PC-9 (cell line): ENCODE measurements at regions not wholly inside any gene's neighbourhood (a gene's known extent, or its start where the extent isn't known, plus 50 kb on each side); places are given as distances from the start of the nearest gene placed in this dataset.

Source experiments
- BruUV-seq: library from RNA; stranded (reverse); fragments of 400-500 nt; replicated peaks from 2 replicates; lab custom pipeline; 2021; lab: Mats Ljungman, UMichigan
- CTCF ChIA-PET: fragments of 300-600 bp; sonication (Branson Sonifier 250); formaldehyde crosslinking; loops from one replicate; lab custom pipeline; 2022; ENCODE audit warnings: antibody characterized with exemption; lab: Charles Lee
- POLR2A ChIA-PET: fragments of 300-600 bp; sonication (Branson Sonifier 250); formaldehyde crosslinking; loops from one replicate; lab custom pipeline; 2022; ENCODE audit warnings: antibody characterized with exemption; ENCODE audit not compliant: unreplicated experiment; lab: Charles Lee
- DNase-seq, 2 experiments: peaks; one replicate each; pipeline versions ENCODE4 v3.0.0 to v3.0.0-alpha.2; 2015 to 2022; ENCODE audit warnings: mixed read lengths in 1 of 2
- H2AFZ ChIP-seq: fragments of 200-600 bp; sonication (generic); 2 replicates; pipeline ENCODE4 v1.8.1; 2017; ENCODE audit warnings: antibody characterized with exemption
- H3F3A ChIP-seq: fragments of 200-600 bp; sonication (generic); 2 replicates; pipeline ENCODE4 v1.8.1; 2017; ENCODE audit warnings: antibody characterized with exemption, mild to moderate bottlenecking, low read depth; ENCODE audit not compliant: insufficient read depth
- H3K27ac ChIP-seq: fragments of 200-600 bp; sonication (generic); 2 replicates; pipeline ENCODE4 v1.6.1; 2016; ENCODE audit warnings: mixed run types
- H3K27me3 ChIP-seq: fragments of 200-600 bp; sonication (generic); 2 replicates; pipeline ENCODE4 v1.6.1; 2016; ENCODE audit warnings: low read depth, mixed run types; ENCODE audit not compliant: insufficient read depth
- H3K36me3 ChIP-seq: fragments of 200-600 bp; sonication (generic); 2 replicates; pipeline ENCODE4 v1.6.1; 2016; ENCODE audit warnings: low read depth, mixed run types
- H3K4me1 ChIP-seq: fragments of 200-600 bp; sonication (generic); replicated peaks from 2 replicates; pipeline ENCODE4 v1.6.1; 2016; ENCODE audit warnings: mixed run types; ENCODE audit not compliant: insufficient read depth
- H3K4me2 ChIP-seq: fragments of 200-600 bp; sonication (generic); 2 replicates; pipeline ENCODE4 v1.6.1; 2017; ENCODE audit warnings: mixed run types
- H3K4me3 ChIP-seq: fragments of 200-600 bp; sonication (generic); 2 replicates; pipeline ENCODE4 v1.6.1; 2016; ENCODE audit warnings: mixed run types
- H3K79me2 ChIP-seq: fragments of 200-600 bp; sonication (generic); 2 replicates; pipeline ENCODE4 v1.6.1; 2017; ENCODE audit warnings: low read depth, mixed run types
- H3K9me2 ChIP-seq: fragments of 200-600 bp; sonication (generic); 2 replicates; pipeline ENCODE4 v1.8.1; 2017; ENCODE audit warnings: mild to moderate bottlenecking; ENCODE audit not compliant: insufficient read depth
- H3K9me3 ChIP-seq: fragments of 200-600 bp; sonication (generic); 2 replicates; pipeline ENCODE4 v1.8.1; 2016; ENCODE audit warnings: low read depth; ENCODE audit not compliant: insufficient read depth
- H4K20me1 ChIP-seq: fragments of 200-600 bp; sonication (generic); 2 replicates; pipeline ENCODE4 v1.8.1; 2017; ENCODE audit not compliant: insufficient read depth
- CTCF ChIP-seq: fragments of 200-600 bp; sonication (generic); conservative IDR thresholded peaks from 2 replicates; pipeline ENCODE4 v1.6.1; 2017; ENCODE audit warnings: mixed run types, antibody characterized with exemption, mild to moderate bottlenecking, moderate library complexity
- EZH2 ChIP-seq: fragments of 200-600 bp; sonication (generic); IDR thresholded peaks from 2 replicates; pipeline ENCODE4 v1.8.0; 2017; ENCODE audit warnings: antibody characterized with exemption, low read depth
- intact Hi-C: fragments of 100-400 bp; cut with micrococcal nuclease; formaldehyde crosslinking; loops from one replicate; pipeline ENCODE4 v1.10.0; 2022; ENCODE audit not compliant: unreplicated experiment

GRCh38 chr2:9703085-9703678, 72.4 kb upstream of the YWHAQ start:
- Histone ChIP-seq H3K79me2 (no peaks in the 10 kb centered on the region), H3K9me2 (no peaks in the 10 kb centered on the region), H4K20me1 (no peaks in the 10 kb centered on the region), H3K4me2 (peak overlapping the region; percentile 53), H3K27ac (peak overlapping the region; percentile 87), H3F3A (peaks cover 21% of the 10 kb centered on the region), H3K27me3 (no peaks in the 10 kb centered on the region), H3K9me3 (no peaks in the 10 kb centered on the region), H3K36me3 (no peaks in the 10 kb centered on the region), H3K4me3 (no peak overlapping the region; the same call in 1 of the 2 replicates), H2AFZ (no peak overlapping the region), H3K4me1 (peaks cover 46% of the 10 kb centered on the region)
- TF ChIP-seq CTCF (no peak), EZH2 (no peak)
- BruUV-seq: no TSS peak
- intact Hi-C loops: loop anchor here (1.0 to 2.0 kb wide), 5 partner anchors 28 to 144 kb away; partner anchors contain the start of gene YWHAQ
- POLR2A ChIA-PET: interaction anchor here (0.6 to 1.3 kb wide), 4 partner anchors 72 to 201 kb away, joined by 3 to 9 read pairs (median 6); partner anchors contain the start of gene YWHAQ
- CTCF ChIA-PET: interaction anchor here (0.6 to 1.0 kb wide), 3 partner anchors 37 to 86 kb away, joined by 3 to 8 read pairs (median 3); no protein-coding TSS in a partner anchor
- peak; percentile 91 to 95 for DNase-seq

- TF ChIP-seq EZH2 (no peak), CTCF (peak; percentile 33; the same call in 1 of the 2 replicates)
- peak overlapping the region; percentile 53 for H3K4me2 ChIP-seq
- no peaks in the 10 kb centered on the region for H3K36me3 ChIP-seq
- BruUV-seq: no TSS peak
- no peaks in the 10 kb centered on the region for H3K9me3 ChIP-seq
- H3K9me2 ChIP-seq: no peaks in the 10 kb centered on the region
- ChIA-PET CTCF (interaction anchor here (1.0 kb wide), 1 partner anchor 36 kb away, joined by 3 read pairs; no protein-coding TSS in a partner anchor), POLR2A (interaction anchor here (1.2 to 1.3 kb wide), 2 partner anchors 73 to 144 kb away, joined by 5 to 9 read pairs; partner anchors contain the start of gene YWHAQ)
- intact Hi-C loops: loop anchor here (1.0 to 2.0 kb wide), 5 partner anchors 28 to 144 kb away; partner anchors contain the start of gene YWHAQ
- H4K20me1 ChIP-seq: no peaks in the 10 kb centered on the region
- peaks cover 46% of the 10 kb centered on the region for H3K4me1 ChIP-seq
- H3K4me3 ChIP-seq: no peak overlapping the region; the same call in 1 of the 2 replicates
- H3K79me2 ChIP-seq: no peaks in the 10 kb centered on the region
- DNase-seq: peak; percentile 71 to 97
- peaks cover 21% of the 10 kb centered on the region for H3F3A ChIP-seq
- no peak overlapping the region for H2AFZ ChIP-seq
- no peaks in the 10 kb centered on the region for H3K27me3 ChIP-seq
- peak overlapping the region; percentile 87 for H3K27ac ChIP-seq
Observed at GRCh38 chr2:9703701-9704221, 73.0 kb upstream of the YWHAQ start.

GRCh38 chr2:9704600-9704999, 73.8 kb upstream of the YWHAQ start:
- Histone ChIP-seq H3K27ac (peak overlapping the region; percentile 87), H3K4me3 (no peak overlapping the region), H2AFZ (no peak overlapping the region), H3K9me3 (no peaks in the 10 kb centered on the region), H3K4me2 (no peak overlapping the region), H3F3A (peaks cover 21% of the 10 kb centered on the region), H3K79me2 (no peaks in the 10 kb centered on the region), H3K4me1 (peaks cover 39% of the 10 kb centered on the region), H3K27me3 (no peaks in the 10 kb centered on the region), H3K9me2 (no peaks in the 10 kb centered on the region), H3K36me3 (no peaks in the 10 kb centered on the region), H4K20me1 (no peaks in the 10 kb centered on the region)
- TF ChIP-seq EZH2: no peak
- no peak for TF ChIP-seq CTCF
- ChIA-PET POLR2A (no interaction called here), CTCF (interaction anchor here (0.7 kb wide), 1 partner anchor 23 kb away, joined by 5 read pairs; no protein-coding TSS in a partner anchor)
- BruUV-seq: no TSS peak
- no peak for DNase-seq
- intact Hi-C loops: no loop called here
